K562 (cell line): ENCODE measurements at regions not wholly inside any gene's neighbourhood (a gene's known extent, or its start where the extent isn't known, plus 50 kb on each side); places are given as distances from the start of the nearest gene placed in this dataset.

Experiments used
- ATAC-seq: fragments of 200-7000 bp; cut with Tn5 transposase; 3 replicates; pipeline ENCODE4 v1.9.1; 2020; ENCODE audit warnings: moderate library complexity
- BruUV-seq: library from RNA; stranded (reverse); fragments of 400-500 nt; replicated peaks from 2 replicates; lab custom pipeline; 2021; lab: Mats Ljungman, UMichigan
- CTCF ChIA-PET: fragments of 300-600 bp; formaldehyde crosslinking; extraction: SDS; loops from one replicate; lab custom pipeline; 2021; ENCODE audit warnings: low intra/inter-chr PET ratio; lab: Yijun Ruan, JAX
- POLR2A ChIA-PET: fragments of 300-600, 350-650 bp; sonication (Branson Sonifier 250); formaldehyde crosslinking; extraction: SDS; loops from one replicate; lab custom pipeline; 2021; ENCODE audit warnings: antibody characterized with exemption, inconsistent platforms; lab: Yijun Ruan, JAX
- DNase-seq, 4 experiments: peaks; one replicate each; pipeline versions ENCODE4 v3.0.0 to v3.0.0-alpha.2; 2011 to 2018; ENCODE audit warnings: low spot score in 3 of 4, mixed read lengths in 3 of 4; ENCODE audit errors: extremely low read depth in 1 of 4
- FAIRE-seq: peaks from 2 replicates; lab custom pipeline; 2011; peaks lifted over from hg19 to GRCh38; lab: Jason Lieb, UNC
- H2AFZ ChIP-seq: 2 replicates; pipeline ENCODE4 v1.6.0; 2011; ENCODE audit warnings: low read depth, low read length, control low read depth, inconsistent platforms
- H3K27ac ChIP-seq: fragments of 200-600 bp; 3 replicates; pipeline ENCODE4 v1.8.0; 2011; ENCODE audit warnings: low read depth, mild to moderate bottlenecking, control low read depth, inconsistent platforms, low read length, moderate library complexity, mixed read lengths; ENCODE audit errors: extremely low read depth
- H3K27me3 ChIP-seq, 2 experiments: fragments of 300-600 bp in 1 of 2; 2 replicates in 1 of 2; 3 replicates in 1 of 2; pipeline versions ENCODE4 v1.6.0 to v1.8.0; 2011; ENCODE audit warnings: inconsistent platforms in 2 of 2, low read length in 2 of 2, mild to moderate bottlenecking in 1 of 2, mixed read lengths in 1 of 2, moderate library complexity in 1 of 2; ENCODE audit not compliant: control insufficient read depth in 2 of 2, insufficient read depth in 2 of 2
- H3K36me3 ChIP-seq: fragments of 300-600 bp; 3 replicates; pipeline ENCODE4 v1.8.0; 2011; ENCODE audit warnings: mild to moderate bottlenecking, low read length, inconsistent platforms; ENCODE audit not compliant: control insufficient read depth, insufficient read depth
- H3K4me1 ChIP-seq, 2 experiments: fragments of 200-600 bp in 1 of 2; replicated peaks in 1 of 2; 2 replicates in 1 of 2; 3 replicates in 1 of 2; pipeline versions ENCODE4 v1.5.1 to v1.8.0; 2011; ENCODE audit warnings: inconsistent platforms in 2 of 2, low read length in 2 of 2, mild to moderate bottlenecking in 1 of 2, mixed read lengths in 1 of 2, moderate library complexity in 1 of 2; ENCODE audit not compliant: control insufficient read depth in 2 of 2, insufficient read depth in 2 of 2
- H3K4me2 ChIP-seq: 2 replicates; pipeline ENCODE4 v1.6.1; 2011; ENCODE audit warnings: low read length, control low read depth, inconsistent platforms, mixed read lengths; ENCODE audit not compliant: insufficient read depth
- H3K4me3 ChIP-seq: fragments of 200-600 bp; sonication (generic), shearing (Covaris generic); 2 replicates; pipeline ENCODE4 v1.5.1; 2016; ENCODE audit warnings: control low read depth, inconsistent platforms
- H3K79me2 ChIP-seq: fragments of 200-600 bp; 3 replicates; pipeline ENCODE4 v1.8.0; 2011; ENCODE audit warnings: low read length, inconsistent platforms; ENCODE audit not compliant: control insufficient read depth, insufficient read depth
- H3K9ac ChIP-seq, 2 experiments: 2 replicates each; pipeline versions ENCODE4 v1.6.0 to v1.6.1; 2011; ENCODE audit warnings: low read depth in 2 of 2, low read length in 2 of 2, control low read depth in 1 of 2, inconsistent platforms in 1 of 2, mild to moderate bottlenecking in 1 of 2, mixed read lengths in 1 of 2; ENCODE audit not compliant: insufficient read depth in 1 of 2
- H3K9me1 ChIP-seq: one replicate; pipeline ENCODE4 v1.6.0; 2011; ENCODE audit warnings: inconsistent platforms, mild to moderate bottlenecking, low read length, moderate library complexity; ENCODE audit not compliant: control insufficient read depth, insufficient read depth
- H3K9me3 ChIP-seq: replicated peaks from 2 replicates; pipeline ENCODE4 v1.5.1; 2011; ENCODE audit warnings: low read depth, low read length, inconsistent platforms; ENCODE audit not compliant: control insufficient read depth, insufficient read depth
- H4K20me1 ChIP-seq: replicated peaks from 2 replicates; pipeline ENCODE4 v1.6.1; 2011; ENCODE audit warnings: low read length, inconsistent platforms, mixed read lengths; ENCODE audit not compliant: control insufficient read depth, insufficient read depth
- CTCF ChIP-seq, 3 experiments: IDR thresholded peaks in 2 of 3; conservative IDR thresholded peaks in 1 of 3; 2 replicates each; pipeline ENCODE4 v1.5.1; 2011 to 2012; ENCODE audit warnings: low read length in 3 of 3, mild to moderate bottlenecking in 3 of 3, control low read depth in 2 of 3, improper control_type of control experiment in 1 of 3, inconsistent platforms in 1 of 3, low read depth in 1 of 3, mixed read lengths in 1 of 3, moderate library complexity in 1 of 3; ENCODE audit not compliant: insufficient read depth in 2 of 3
- MAFK ChIP-seq: IDR thresholded peaks from 2 replicates; pipeline ENCODE4 v1.6.1; 2011; ENCODE audit warnings: low read length, improper control_type of control experiment
- MBD1 ChIP-seq: fragments of 250-450 bp; sonication (Bioruptor Pico); IDR thresholded peaks from 2 replicates; pipeline ENCODE4 v1.8.0; 2022; ENCODE audit warnings: inconsistent platforms
- RFX1 ChIP-seq: fragments of 450-650 bp; IDR thresholded peaks from 2 replicates; pipeline ENCODE4 v1.6.1; 2016; ENCODE audit warnings: mild to moderate bottlenecking, moderate library complexity
- TRIM25 ChIP-seq: fragments of 450-650 bp; IDR thresholded peaks from 2 replicates; pipeline ENCODE4 v1.7.0; 2016; ENCODE audit warnings: borderline replicate concordance
- ZSCAN29 ChIP-seq: fragments of 450-650 bp; IDR thresholded peaks from 2 replicates; pipeline ENCODE4 v1.6.1; 2017
- WGBS: fragments of 100-300 bp; shearing (Covaris generic); methylation state at CpG from one replicate; pipeline ENCODE4 v1.1.6; 2016; ENCODE audit warnings: low coverage, mixed read lengths; ENCODE audit not compliant: insufficient coverage; ENCODE audit errors: missing lambda C conversion rate; 5-methylcytosine and 5-hydroxymethylcytosine counted together
- in situ Hi-C: fragments of 300-500 bp; cut with MboI; formaldehyde crosslinking; loops from 4 replicates; pipeline ENCODE4 v1.15.0; 2018; ENCODE audit warnings: inconsistent platforms, mixed read lengths
- intact Hi-C: fragments of 100-400 bp; cut with micrococcal nuclease; formaldehyde crosslinking; loops from 2 replicates; pipeline ENCODE4 v1.14.2; 2022

GRCh38 chr6:152821525-152821924, 70.9 kb downstream of the VIP start:
- Histone ChIP-seq H3K4me1 (no peaks in the 10 kb centered on the region), H4K20me1 (no peaks in the 10 kb centered on the region), H3K4me2 (no peak overlapping the region), H3K36me3 (0 out of 3 replicates have a peak, but pooled peaks cover 6% of the 10 kb centered on the region), H3K9ac (no peak overlapping the region), H3K79me2 (no peaks in the 10 kb centered on the region), H3K27ac (no peak overlapping the region), H3K4me3 (no peak overlapping the region), H2AFZ (no peak overlapping the region), H3K9me1 (no peaks in the 10 kb centered on the region), H3K9me3 (no peaks in the 10 kb centered on the region), H3K27me3 (no peaks in the 10 kb centered on the region)
- ChIA-PET POLR2A (no interaction called here), CTCF (interaction anchor here (1.2 kb wide), 1 partner anchor 126 kb away, joined by 5 read pairs; no protein-coding TSS in a partner anchor)
- no TSS peak for BruUV-seq
- ATAC-seq (no peak), FAIRE-seq (no peak), DNase-seq (no peak)
- intact Hi-C loops (no loop called here), in situ Hi-C loops (no loop called here)
- TF ChIP-seq MBD1 (CRISPR knock-in tag), result no peak
- TF ChIP-seq MAFK, result no peak
- TF ChIP-seq ZSCAN29, result no peak
- no peak for TF ChIP-seq TRIM25
- TF ChIP-seq CTCF (IDR thresholded peaks at IDR 0.05 in 2 of 3, conservative IDR thresholded peaks at IDR 0.05 in 1 of 3; ENCODE audit: insufficient read depth in 2 of 3, low read depth in 1 of 3, low read length in 3 of 3), result peak in 2 of 3 experiments; percentile 6 to 35; a peak in 2 of 6 replicates
- TF ChIP-seq RFX1, result no peak
- WGBS, result 80% methylated on average over 4 of the region's 4 CpGs
